D721Med (cell line): ENCODE measurements at regions not wholly inside any gene's neighbourhood (a gene's known extent, or its start where the extent isn't known, plus 50 kb on each side); places are given as distances from the start of the nearest gene placed in this dataset.
"Not testable (repeated sequence)": the region's sequence is repeated elsewhere in the genome, so short reads cannot be mapped to it uniquely, and the experiment has no call there.

ENCODE experiments used
- DNase-seq: peaks from one replicate; pipeline ENCODE4 v3.0.0; 2011; ENCODE audit warnings: low spot score; ENCODE audit not compliant: insufficient read length
- FAIRE-seq: peaks from 2 replicates; lab custom pipeline; 2011; peaks lifted over from hg19 to GRCh38; lab: Jason Lieb, UNC
- CTCF ChIP-seq: IDR thresholded peaks from 2 replicates; pipeline ENCODE4 v1.5.1; 2012; ENCODE audit warnings: mild to moderate bottlenecking, control low read depth; ENCODE audit not compliant: insufficient read depth; ENCODE audit errors: missing control alignments

GRCh38 chr6:168192195-168192900, 113.3 kb upstream of the FRMD1 start:
- FAIRE-seq = no peak
- TF ChIP-seq CTCF = no peak
- no peak for DNase-seq

- FAIRE-seq (no peak), DNase-seq (no peak)
- no peak for TF ChIP-seq CTCF
Observed at GRCh38 chr6:168190646-168191443, 111.8 kb upstream of the FRMD1 start.

- DNase-seq = no peak
- no peak for TF ChIP-seq CTCF
- FAIRE-seq = no peak
Observed at GRCh38 chr6:168190014-168190405, 111.0 kb upstream of the FRMD1 start.

GRCh38 chr6:168189200-168190013, 110.4 kb upstream of the FRMD1 start:
- FAIRE-seq (no peak), DNase-seq (no peak)
- TF ChIP-seq CTCF = no peak

- no peak for FAIRE-seq
- DNase-seq = no peak
- no peak for TF ChIP-seq CTCF
Observed at GRCh38 chr6:168188369-168189199, 109.6 kb upstream of the FRMD1 start.

GRCh38 chr6:168186438-168186837, 107.4 kb upstream of the FRMD1 start:
- TF ChIP-seq CTCF = no peak
- DNase-seq (no peak), FAIRE-seq (no peak)

GRCh38 chr6:168186018-168186417, 107.0 kb upstream of the FRMD1 start:
- FAIRE-seq, DNase-seq: not testable (repeated sequence)
